ENCODE measurements at regions not wholly inside any gene's neighbourhood (a gene's known extent, or its start where the extent isn't known, plus 50 kb on each side); places are given as distances from the start of the nearest gene placed in this dataset.

- in situ Hi-C loops (cut with HindIII; ENCODE audit: low pct_ligation_motif_present, low sequenced_read_pairs) = no loop called here
- no peak overlapping the region for H3K27ac ChIP-seq
- TF ChIP-seq, protein P1, sequence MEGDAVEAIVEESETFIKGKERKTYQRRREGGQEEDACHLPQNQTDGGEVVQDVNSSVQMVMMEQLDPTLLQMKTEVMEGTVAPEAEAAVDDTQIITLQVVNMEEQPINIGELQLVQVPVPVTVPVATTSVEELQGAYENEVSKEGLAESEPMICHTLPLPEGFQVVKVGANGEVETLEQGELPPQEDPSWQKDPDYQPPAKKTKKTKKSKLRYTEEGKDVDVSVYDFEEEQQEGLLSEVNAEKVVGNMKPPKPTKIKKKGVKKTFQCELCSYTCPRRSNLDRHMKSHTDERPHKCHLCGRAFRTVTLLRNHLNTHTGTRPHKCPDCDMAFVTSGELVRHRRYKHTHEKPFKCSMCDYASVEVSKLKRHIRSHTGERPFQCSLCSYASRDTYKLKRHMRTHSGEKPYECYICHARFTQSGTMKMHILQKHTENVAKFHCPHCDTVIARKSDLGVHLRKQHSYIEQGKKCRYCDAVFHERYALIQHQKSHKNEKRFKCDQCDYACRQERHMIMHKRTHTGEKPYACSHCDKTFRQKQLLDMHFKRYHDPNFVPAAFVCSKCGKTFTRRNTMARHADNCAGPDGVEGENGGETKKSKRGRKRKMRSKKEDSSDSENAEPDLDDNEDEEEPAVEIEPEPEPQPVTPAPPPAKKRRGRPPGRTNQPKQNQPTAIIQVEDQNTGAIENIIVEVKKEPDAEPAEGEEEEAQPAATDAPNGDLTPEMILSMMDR (IDR thresholded peaks at IDR 0.05; ENCODE audit: low read depth, low read length, missing control alignments) = no peak
- H3K27me3 ChIP-seq (replicated peaks) = no peaks in the 10 kb centered on the region
- H3K4me3 ChIP-seq (ENCODE audit: low read depth, low read length) = no peak overlapping the region
- DNase-seq = no peak
- no peaks in the 10 kb centered on the region for H3K36me3 ChIP-seq (replicated peaks)
Observed at GRCh38 chr3:99084826-99085225, 183.3 kb upstream of the DCBLD2 start.

DNA sequence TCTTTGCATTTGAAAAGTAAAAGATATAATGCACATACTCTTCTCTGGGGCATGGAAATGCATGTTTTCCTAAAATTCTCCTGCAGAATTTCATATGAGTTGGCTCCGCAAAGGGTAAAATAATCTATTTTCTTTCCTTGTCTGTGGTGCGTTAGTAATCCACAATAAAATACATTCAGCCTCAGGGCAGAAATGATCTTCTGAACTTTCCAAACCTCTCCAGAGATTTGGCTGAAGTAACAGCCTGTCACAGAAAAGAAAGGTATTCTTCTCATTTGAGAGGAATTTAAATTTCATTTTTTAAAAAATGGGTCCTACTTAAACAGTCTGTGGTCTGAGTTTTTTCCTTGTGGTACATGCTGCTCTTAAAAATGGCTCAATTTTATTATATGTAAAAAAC is 182.7 kb upstream of the DCBLD2 start:
- Histone ChIP-seq H3K36me3 (replicated peaks) (no peaks in the 10 kb centered on the region), H3K4me3 (ENCODE audit: low read depth, low read length) (no peak overlapping the region), H3K27me3 (replicated peaks) (no peaks in the 10 kb centered on the region), H3K27ac (no peak overlapping the region)
- no peak for DNase-seq
- in situ Hi-C loops (cut with HindIII; ENCODE audit: low pct_ligation_motif_present, low sequenced_read_pairs) = no loop called here
- TF ChIP-seq, protein P1 (IDR thresholded peaks at IDR 0.05; ENCODE audit: low read depth, low read length, missing control alignments) = no peak

GRCh38 chr3:99071096-99071495 is 169.6 kb upstream of the DCBLD2 start:
- no peak overlapping the region for H3K27ac ChIP-seq
- no peak overlapping the region for H3K4me3 ChIP-seq (ENCODE audit: low read depth, low read length)
- in situ Hi-C loops (cut with HindIII; ENCODE audit: low pct_ligation_motif_present, low sequenced_read_pairs) = no loop called here
- H3K36me3 ChIP-seq (replicated peaks) = no peaks in the 10 kb centered on the region
- TF ChIP-seq, protein P1 (IDR thresholded peaks at IDR 0.05; ENCODE audit: low read depth, low read length, missing control alignments) = no peak
- no peak for DNase-seq
- no peaks in the 10 kb centered on the region for H3K27me3 ChIP-seq (replicated peaks)

DNA sequence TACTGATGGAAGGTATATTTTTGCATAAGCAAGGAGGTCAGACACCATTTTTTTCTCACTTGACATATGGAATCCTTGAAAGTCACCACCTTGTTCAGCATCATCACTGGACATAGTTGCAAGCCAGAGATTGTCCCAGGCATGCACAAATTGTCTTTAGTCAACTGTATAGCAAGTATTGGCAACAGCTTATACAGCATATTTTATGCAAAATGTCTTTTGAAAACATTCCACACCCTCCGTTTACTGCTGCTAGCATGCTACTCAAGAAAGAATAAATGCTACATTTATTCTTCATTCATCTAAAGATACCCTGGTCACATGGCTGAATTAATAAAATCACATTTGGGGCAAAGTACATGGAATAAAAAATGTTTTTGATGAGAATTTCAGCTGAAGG is 168.5 kb upstream of the DCBLD2 start:
- no peak for DNase-seq
- TF ChIP-seq, protein P1 (IDR thresholded peaks at IDR 0.05; ENCODE audit: low read depth, low read length, missing control alignments) = no peak
- H3K27ac ChIP-seq = no peak overlapping the region
- H3K36me3 ChIP-seq (replicated peaks) = no peaks in the 10 kb centered on the region
- H3K27me3 ChIP-seq (replicated peaks) = no peaks in the 10 kb centered on the region
- no peak overlapping the region for H3K4me3 ChIP-seq (ENCODE audit: low read depth, low read length)
- in situ Hi-C loops (cut with HindIII; ENCODE audit: low pct_ligation_motif_present, low sequenced_read_pairs) = no loop called here

DNA sequence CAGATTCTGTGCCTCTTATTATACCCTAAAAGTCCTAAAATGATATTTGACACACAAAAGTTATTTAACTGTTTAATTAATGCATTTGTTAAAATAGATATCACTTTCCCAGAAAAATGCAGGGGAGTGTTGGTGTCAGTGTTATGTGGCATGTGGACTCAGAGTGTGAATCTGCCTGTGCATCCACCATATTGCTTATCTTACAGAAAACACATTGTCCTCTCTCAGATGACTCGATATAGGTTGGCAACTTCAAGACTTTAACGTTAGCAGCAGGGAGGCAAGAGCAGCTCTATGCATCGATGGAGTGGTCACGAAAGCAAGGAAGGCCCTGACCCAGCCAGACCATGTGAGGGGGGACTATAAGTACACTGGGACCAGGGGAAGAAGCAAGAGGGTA is 165.4 kb upstream of the DCBLD2 start:
- H3K36me3 ChIP-seq (replicated peaks) = no peaks in the 10 kb centered on the region
- in situ Hi-C loops (cut with HindIII; ENCODE audit: low pct_ligation_motif_present, low sequenced_read_pairs) = no loop called here
- H3K27ac ChIP-seq = no peak overlapping the region
- TF ChIP-seq, protein P1 (IDR thresholded peaks at IDR 0.05; ENCODE audit: low read depth, low read length, missing control alignments) = no peak
- H3K27me3 ChIP-seq (replicated peaks) = no peaks in the 10 kb centered on the region
- no peak for DNase-seq
- H3K4me3 ChIP-seq (ENCODE audit: low read depth, low read length) = no peak overlapping the region

GRCh38 chr3:99049164-99049563 is 147.7 kb upstream of the DCBLD2 start:
- no peak for DNase-seq
- no peak overlapping the region for H3K27ac ChIP-seq
- TF ChIP-seq, protein P1 (IDR thresholded peaks at IDR 0.05; ENCODE audit: low read depth, low read length, missing control alignments) = no peak
- no peaks in the 10 kb centered on the region for H3K36me3 ChIP-seq (replicated peaks)
- H3K27me3 ChIP-seq (replicated peaks) = no peaks in the 10 kb centered on the region
- H3K4me3 ChIP-seq (ENCODE audit: low read depth, low read length) = no peak overlapping the region
- in situ Hi-C loops (cut with HindIII; ENCODE audit: low pct_ligation_motif_present, low sequenced_read_pairs) = no loop called here
